T1000 (cell line): ENCODE measurements at regions not wholly inside any gene's neighbourhood (a gene's known extent, or its start where the extent isn't known, plus 50 kb on each side); places are given as distances from the start of the nearest gene placed in this dataset.

ENCODE experiments used
- DNase-seq: peaks from one replicate; lab custom pipeline; 2025; ENCODE audit warnings: mixed read lengths; lab: John Stamatoyannopoulos, UW

DNA sequence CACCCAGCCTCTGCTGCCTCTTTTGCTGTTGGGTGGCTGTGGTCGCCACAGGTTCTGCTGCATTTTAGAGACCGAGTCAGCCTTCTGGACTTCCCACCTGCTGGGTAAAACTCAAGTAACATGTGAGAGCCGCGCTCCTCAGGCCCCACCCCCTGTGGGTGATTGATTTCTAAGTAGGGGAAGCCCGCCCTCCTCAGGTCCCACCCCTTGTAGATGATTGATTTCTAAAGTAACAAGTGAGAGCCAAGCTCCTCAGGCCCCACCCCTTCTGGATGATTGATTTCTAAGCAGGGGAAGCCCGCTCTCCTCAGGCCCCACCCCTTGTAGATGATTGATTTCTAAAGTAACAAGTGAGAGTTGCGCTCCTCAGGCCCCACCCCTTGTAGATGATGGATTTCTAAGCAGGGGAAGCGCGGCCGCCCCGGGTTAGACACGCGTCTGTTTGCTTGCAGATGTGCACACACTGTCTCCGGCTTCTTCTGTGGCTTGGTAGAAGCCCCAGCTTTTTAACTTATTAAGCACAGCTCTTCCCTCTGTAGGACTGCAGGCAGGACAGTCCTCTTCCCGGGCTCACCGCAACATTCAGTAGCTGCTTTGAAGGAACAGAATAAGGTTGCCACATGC, 83.4 kb downstream of the FAM43A start:
- DNase-seq, result no peak

DNA sequence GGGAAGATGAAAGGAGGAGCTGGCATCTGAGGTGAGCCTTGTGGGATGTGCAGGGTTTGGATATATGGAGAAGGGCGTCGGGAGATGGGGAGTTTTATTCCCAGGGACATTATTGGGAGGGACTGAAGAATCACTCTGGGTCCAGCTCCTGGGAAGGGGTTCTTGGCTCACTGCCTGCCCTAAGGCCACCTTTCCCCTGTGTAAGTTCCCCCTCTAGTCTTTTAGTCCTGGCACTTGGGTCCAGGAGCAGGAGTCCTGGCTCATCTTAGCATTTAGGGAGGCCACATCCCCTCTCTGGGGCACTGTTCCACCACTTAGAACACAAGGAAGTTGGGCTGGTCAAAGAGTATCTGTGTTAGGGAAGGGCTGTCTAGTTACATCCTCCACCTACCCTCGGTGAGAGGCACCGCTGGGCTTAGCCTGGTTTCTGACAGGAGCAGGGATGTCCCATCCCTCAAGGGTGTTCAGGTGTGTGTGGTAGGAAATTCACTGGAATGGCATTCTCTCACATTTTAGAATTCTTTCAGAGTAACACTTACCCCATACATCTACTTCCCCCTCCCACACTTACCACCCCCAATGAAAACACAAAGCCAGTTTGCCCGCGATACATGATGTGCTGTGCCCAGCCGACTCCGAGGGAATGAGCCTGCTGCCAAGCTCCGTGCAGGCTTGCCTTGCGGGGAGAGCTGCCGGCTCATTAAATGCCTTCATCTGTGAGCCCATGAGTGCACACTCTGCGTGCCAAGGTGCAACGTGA, 86.7 kb downstream of the FAM43A start:
- DNase-seq, result no peak

DNA sequence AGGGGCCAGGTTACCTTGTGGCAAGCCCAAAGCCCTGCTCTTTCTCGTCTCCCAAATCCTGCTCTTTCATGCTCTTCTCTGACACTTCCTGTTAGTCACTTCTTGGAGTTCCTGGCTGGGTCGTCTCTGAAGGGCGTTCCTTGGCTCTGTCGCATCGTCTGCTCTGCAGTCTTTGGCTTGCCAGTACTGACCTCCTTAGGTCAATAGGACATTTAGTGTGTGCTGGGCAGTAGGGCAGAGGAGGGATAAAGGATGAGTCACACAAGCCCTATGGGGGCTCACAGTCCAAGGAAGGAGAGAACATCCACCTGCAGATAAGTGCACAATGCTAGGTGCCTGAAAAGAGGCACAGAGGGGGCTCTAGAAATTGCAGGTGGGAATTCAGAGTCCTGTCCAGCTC, 87.5 kb downstream of the FAM43A start:
- DNase-seq, result no peak

DNA sequence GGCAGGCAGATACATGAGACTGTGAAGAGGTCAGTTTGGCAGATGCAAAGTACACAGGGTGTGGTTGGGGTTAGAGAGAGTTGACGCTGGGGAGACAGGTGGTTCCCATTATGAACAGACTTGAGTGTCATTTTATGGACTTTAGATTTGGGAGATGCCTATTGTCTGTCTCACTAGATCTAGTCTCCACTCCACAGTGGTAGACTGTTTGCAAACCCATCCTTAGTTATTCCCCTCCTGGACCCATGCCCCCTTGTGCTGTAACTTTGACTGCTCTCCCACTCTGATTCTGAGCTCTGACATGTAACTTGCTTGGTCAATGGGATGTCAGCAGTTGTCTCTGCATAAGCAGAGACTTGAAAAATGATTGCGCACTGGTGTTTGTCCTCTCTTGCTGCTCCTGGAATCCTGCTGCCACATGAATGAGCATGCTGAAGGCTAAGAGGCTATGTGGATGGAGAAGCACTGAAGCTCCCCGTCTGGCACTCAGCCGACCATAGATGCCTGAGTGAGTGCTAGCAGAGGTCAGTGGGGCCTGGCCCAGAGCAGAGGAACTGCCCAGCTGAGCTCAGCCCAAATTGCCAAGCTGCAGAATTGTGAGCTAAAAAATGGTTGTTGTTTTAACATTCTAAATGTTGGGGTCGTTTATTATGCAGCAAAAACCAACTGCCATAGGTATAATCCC, 88.2 kb downstream of the FAM43A start:
- DNase-seq, result no peak

DNA sequence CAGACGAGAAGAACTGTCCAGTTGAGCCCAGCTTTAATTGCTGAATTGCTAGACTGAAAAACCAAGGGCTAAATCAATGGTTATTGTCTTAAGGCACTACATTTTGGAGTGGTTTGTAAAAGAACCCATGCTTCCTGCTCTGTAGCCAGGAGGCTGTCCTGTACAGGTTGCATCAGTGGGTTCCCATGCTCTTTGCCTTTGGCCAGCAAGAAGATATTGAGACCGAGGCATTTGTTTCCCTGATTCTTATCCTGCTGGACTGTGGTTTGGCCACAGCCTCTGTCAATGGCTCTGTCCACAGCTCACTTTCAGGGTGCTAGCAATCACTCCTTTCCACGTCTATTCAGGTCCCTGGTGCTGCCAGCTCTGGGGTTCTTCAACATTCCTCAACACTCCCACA, 89.6 kb downstream of the FAM43A start:
- no peak for DNase-seq

DNA sequence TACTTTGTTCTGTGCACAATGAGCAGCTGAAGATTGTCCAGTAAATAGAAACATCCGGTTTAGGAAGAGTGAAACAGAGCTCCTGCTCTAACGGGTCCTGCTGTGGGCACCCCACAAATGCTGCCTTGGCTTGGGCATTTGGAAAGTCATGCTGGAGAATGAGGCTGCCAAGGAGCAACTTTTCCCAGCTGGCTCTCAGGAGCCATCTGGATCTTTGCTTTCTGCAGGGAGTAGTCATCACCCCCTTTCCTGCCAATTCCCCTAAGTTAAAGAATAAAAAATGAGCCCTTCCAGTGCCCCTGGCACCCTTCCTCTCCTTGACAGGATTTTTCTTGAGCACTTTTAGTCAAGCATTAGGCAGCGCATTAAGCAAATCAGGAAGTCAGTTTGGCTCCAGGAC, 90.0 kb downstream of the FAM43A start:
- DNase-seq, result no peak

DNA sequence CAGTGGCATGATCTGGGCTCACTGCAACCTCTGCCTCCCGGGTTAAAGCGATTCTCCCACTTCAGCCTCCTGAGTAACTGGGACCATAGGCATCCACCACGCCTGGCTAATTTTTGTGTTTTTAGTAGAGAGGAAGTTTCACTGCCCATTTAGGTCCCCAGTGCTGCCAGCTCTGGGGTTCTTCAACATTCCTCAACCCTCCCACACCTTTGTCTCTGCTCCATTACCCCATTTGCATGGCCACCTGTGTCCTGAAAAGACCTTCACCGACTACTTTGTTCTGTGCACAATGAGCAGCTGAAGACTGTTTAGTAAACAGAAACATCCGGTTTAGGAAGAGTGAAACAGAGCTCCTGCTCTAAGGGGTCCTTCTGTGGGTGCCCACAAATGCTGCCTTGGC, 92.0 kb downstream of the FAM43A start:
- no peak for DNase-seq

DNA sequence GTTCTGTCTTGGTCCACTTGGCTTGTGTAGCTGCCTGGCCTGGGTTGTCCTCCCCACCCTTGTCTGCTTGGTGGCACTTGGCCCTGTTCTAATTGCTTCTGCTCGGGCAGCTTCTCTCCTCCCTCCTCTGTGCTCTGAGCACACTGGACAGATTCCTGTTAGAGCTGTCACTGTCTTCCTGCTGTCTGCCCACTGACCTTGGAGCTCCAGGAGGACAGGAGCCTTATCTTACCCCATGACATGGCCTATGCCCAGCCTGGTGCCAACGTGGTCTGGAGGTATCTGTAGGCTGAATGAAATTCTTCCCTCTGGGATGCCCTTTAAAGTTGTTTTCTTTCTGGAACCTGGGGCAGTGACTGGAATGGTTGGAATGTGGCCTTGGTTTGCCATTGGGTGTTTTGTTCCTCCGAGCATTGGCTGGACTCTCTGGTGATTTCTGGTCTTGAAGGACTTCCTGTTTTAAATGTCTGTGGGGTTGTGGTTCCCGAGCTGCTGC, 94.1 kb downstream of the FAM43A start:
- DNase-seq, result no peak

DNA sequence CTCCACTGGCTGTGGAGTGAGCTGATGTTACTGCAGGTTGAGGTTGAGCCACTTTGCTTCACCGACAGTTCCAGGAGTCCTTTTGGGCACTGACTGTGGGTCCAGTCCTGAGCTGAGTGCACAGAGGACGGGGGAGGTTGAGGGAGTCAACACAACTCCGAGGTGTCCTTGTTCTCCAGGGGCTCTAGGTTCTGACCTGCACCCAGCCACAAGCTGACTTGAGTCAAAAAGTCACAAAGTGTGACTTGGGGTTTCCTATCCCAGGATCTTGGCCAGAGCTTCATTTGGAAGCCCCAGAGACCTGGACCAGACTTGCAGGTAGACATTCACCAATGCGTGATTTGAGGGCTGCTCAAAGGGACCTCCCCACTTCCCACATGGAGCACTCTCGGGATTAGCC, 95.0 kb downstream of the FAM43A start:
- no peak for DNase-seq

DNA sequence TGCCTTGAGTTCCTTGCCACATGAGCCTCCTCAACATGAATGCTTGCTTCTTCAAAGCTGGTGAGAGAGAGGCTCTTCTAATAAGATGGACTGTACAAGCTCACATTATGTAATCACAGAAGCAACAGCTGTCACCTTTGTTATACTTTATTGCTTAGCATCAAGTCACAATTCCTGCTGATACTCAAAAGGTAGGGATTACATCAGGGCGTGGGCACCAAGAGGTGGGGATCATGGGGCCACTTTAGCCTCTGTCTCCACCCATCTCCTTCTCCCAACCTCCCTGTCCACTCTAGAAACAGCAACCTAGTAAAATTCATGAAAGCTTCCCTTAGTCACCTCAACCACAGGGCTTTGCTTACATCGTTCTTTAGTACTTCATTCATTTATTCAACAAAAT, 95.9 kb downstream of the FAM43A start:
- no peak for DNase-seq

DNA sequence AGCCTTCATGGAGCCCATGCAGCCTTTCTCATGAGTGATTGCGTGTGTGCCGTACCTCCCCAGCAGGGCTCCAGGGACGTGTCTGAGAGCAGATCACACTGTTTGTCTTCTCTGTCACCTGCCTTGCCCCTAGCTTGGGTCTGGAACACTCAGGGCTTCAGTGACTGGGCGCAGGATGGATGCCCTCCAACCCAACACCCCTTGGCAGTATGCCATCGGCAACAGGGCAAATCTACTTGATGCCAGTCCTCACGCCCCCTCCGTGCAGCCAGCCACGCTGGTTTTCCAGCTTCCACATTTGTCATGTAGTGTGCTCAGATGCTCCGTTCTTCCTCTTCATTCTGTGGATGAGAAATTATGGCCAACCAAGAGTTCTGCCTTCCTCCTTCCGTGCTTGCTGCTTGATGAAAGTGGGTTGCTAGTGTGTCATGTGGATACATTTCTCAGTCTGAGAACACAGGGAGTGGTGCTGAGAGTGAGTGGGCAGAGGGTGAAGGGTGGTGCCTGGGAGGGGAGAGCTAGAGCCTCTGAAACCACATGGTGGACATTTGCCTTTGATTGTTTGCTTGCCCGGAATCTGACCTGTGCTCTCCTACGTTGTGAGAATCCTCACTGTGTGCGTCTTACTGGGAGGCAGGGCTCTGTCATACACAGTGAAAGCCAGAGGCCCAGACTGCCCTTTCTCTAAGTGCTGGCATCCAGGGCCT, 97.2 kb downstream of the FAM43A start:
- DNase-seq, result no peak

DNA sequence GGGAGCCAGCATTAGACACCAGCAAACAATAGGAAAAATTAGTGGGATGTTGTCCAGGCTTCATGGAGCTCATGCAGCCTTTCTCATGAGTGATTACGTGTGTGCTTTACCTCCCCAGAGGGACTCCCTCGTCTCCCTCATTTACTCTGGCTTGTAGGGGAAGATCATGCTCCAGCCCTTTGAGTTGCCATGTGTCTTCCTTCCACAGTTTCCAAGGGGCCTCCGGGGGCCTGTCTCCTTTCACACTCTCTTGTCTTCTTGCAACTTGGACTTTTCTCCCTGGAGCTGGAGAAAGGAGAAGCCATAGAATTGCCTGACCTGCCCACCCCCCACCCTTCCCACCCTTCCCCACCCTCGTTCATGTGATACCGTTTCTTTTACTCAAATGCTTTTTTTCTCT, 98.7 kb downstream of the FAM43A start:
- no peak for DNase-seq

DNA sequence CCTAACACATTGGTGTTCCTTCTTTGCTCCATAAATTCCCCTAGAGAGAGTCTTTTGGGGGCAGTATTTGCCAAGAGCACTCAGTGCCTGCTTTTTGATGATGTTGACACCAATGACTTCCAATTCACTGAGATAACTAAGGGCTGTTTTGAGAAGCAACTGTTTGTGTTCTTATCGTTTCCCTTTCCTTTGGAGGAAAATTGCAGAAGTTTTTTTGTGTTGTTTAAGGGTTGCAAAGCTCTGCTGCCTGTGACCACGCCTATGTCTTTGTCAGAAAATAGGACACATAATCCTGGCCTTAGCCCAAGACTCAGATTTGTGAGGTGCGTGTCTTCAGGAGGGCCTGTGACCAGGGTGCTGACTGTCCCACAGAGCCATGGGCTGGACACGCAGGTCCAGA, 99.6 kb downstream of the FAM43A start:
- no peak for DNase-seq

DNA sequence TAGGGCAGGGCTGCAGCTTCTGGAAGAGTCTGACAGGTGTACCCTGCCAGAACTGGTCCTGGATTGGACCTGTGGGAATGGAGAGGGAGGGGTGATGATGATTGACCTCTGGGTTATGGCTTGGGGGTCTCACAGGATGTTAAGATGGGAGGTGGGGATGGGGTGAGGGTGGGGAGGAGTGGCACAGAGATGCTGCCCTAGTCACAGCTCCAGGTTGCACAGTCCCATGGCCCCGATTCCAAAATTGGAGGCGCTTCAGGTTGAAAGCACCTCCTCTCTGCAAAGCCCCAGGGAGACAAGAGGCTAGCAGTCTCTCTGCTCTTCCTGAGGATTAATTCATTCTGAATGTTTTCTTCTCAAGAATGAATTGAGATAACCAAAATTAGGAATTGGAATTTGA, 101.4 kb downstream of the FAM43A start:
- no peak for DNase-seq

DNA sequence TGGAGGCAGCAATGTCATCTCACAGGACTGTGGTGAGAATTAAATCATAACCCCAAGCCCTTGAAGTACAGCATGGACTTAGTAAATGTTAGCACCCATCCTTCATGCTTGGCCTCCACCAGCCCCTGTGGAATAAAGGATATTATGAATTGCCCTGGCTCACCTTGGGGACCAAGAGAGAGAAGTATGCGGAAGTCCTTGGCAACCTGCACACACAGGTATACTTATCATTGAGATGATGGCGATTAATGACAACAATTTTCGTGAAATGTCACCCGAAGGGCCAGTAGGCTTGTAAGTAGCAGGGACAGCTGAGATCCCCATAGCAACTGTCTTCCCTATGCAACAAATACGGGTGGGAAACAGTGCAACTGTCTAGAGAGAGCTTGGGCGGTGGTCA, 102.0 kb downstream of the FAM43A start:
- DNase-seq, result no peak

DNA sequence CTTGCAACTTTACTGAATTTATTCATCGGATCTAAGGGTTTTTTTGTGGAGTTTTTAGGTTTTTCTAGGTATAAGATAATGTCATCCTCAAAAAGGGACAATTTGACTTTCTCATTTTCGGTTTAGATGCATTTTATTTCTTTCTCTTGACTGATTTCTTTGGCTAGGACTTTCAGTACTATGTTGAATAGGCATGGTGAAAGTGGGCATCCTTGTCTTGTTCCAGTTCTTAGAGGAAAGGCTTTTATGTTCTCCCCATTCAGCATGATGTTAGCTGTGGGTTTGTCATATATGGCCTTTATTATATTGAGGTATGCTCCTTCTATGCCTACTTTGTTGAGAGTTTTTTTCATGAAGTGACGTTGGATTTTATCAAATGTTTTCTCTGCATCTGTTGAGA, 106.7 kb downstream of the FAM43A start:
- no peak for DNase-seq

DNA sequence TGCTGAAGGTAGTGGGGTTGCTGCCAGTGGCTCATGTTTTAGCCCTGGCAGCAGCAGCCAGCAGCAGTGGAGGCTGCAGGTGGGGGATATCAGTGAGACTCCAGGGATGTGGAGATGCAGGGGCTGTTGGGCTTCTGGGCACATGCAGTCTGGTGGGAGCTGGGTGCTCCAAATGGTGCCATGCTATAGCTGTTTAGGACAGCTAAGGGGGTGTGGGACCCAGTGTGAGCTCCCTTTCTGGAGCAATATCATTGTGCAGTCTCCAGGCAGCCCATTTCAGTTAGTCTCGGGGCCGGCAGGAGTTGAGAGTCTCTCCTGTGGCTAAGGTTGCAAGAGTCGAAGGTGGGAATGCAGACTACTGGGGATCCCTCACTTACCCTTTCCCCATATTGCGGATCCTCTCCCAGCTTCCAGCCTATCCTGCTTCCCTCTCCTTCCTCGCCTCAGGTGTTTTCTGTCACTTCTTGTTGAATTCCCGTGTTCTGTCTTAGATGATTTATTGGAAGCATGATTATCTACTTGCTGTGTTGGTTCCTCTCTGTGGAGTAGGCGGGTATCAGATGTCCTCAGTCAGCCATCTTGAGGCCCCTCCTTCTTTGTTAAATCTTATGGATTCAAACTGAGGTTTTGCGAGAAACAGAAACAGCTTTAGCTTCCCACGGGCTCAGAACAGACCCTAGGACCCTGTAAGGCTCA, 112.0 kb downstream of the FAM43A start:
- no peak for DNase-seq

DNA sequence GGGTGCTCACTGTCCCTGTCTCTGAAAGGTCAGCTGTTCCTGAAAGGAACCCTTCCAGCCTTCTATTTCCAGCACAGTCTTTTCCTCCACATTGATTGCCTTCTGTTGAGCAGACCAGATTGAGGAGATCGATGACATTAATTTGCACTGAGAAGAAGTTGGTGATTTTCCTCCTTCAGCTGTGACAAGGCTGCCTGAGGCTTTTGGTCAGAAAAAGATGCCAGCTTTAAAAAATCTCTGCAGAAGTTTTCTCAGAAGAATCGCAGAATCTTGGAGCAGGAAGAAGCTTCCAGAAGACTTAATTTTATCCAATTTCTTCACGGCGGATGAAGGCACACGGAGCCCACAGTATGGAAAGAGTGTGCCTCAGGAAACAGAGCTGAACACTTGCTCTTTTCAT, 112.8 kb downstream of the FAM43A start:
- DNase-seq, result no peak

DNA sequence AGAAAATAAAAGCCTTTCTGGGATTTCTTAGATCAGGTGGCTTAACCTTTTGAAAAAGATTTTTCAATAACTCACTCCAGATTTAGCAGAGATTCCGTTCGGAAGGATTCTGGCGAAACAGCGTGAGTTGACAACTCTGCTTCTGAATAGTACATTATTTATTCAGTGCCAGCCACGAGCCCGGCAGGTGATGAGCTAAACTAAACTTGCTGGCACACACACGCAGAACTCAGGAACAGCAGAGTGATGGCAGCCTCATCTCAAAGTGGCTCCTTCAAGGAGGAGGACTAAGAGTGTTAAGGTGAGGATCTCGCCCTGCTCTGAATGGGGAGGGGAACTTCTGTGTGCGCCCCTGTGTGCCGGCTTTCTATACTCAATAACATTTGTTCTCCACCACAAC, 114.3 kb downstream of the FAM43A start:
- no peak for DNase-seq

DNA sequence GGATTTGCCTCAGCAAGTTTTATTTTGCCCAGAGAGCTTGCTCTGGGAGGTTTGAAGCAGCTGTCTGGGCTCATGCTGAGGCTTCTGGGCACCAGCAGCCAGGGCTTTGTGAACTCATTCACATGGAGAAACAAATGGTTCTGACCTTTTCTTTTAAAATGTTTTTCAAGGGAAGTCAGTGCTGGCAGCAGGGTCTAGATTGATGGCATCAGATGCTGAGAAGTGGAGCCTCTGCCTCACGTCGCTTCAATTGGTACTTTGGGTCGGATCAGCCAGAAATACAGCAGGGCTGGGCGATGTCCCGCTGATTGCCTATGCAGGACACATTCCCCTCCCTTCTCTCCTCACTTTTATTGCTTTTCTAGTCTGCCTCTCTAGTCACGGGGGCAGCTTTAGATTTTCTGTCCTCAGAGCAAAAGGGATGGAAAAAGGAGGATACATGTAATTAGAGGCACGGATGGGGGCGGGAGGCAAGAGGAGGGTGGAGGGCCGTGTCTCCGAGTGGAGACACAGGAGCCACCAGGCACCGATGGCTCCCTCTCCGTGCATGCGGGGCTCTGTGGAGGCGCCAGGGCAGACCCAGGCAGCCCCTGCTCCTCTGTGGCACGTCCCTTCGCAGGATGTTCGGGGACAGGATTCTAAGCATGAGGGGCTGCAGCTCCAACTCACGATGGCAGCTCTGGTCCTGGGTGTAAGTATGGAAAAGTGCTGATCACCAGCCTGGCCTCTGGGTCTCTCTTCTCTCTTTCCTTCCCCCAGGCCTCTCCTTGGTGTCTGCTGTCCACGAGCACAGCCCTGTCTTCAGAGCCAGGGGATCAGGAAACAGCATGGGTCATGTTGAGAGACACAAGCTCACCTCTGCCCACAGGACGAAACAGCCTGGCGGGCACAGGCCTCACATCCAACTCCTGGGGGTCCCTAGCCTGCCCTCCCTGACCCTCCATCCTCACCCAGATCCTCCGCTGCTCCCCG, 116.1 kb downstream of the FAM43A start:
- no peak for DNase-seq

DNA sequence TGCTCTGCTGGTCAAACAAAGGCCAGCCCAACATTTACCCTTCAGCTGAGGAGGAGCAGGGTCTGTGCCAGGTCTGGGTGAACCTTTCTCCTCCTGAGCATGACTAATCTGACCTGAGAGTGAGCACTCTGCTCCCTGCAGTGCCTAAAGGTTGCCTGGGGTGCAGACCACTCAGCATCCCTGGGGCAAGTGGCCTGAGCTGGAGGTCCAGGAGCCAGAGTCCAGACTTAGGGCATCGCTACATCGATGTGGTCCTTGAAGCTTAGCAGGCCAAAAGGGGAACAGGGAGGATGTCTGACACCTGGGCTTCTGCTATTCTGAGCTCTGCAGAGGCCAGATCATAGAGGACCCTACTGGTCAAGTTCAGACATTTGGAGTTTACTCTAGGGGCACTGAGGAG, 119.1 kb downstream of the FAM43A start:
- no peak for DNase-seq
